Astrocyte (in vitro differentiated cells and primary cell): ENCODE measurements at regions not wholly inside any gene's neighbourhood (a gene's known extent, or its start where the extent isn't known, plus 50 kb on each side); places are given as distances from the start of the nearest gene placed in this dataset.

Source experiments
- DNase-seq: peaks from one replicate; pipeline ENCODE4 v3.0.0-alpha.2; 2010; ENCODE audit warnings: low read depth
- FAIRE-seq: peaks from 2 replicates; lab custom pipeline; 2011; peaks lifted over from hg19 to GRCh38; lab: Jason Lieb, UNC
- H2AFZ ChIP-seq: 2 replicates; pipeline ENCODE4 v1.6.0; 2012; ENCODE audit warnings: low read depth, low read length, inconsistent platforms
- H3K27ac ChIP-seq: 2 replicates; pipeline ENCODE4 v1.5.1; 2011; ENCODE audit warnings: low read depth, low read length, inconsistent platforms
- H3K27me3 ChIP-seq: 2 replicates; pipeline ENCODE4 v1.6.0; 2011; ENCODE audit warnings: low read length, inconsistent platforms; ENCODE audit not compliant: insufficient read depth
- H3K36me3 ChIP-seq: 2 replicates; pipeline ENCODE4 v1.5.1; 2011; ENCODE audit warnings: low read length, inconsistent platforms; ENCODE audit not compliant: insufficient read depth
- H3K4me1 ChIP-seq: 2 replicates; pipeline ENCODE4 v1.5.1; 2011; ENCODE audit warnings: low read length, inconsistent platforms; ENCODE audit not compliant: insufficient read depth
- H3K4me2 ChIP-seq: 2 replicates; pipeline ENCODE4 v1.6.0; 2012; ENCODE audit warnings: low read length, inconsistent platforms
- H3K4me3 ChIP-seq: 2 replicates; pipeline ENCODE4 v1.5.1; 2011; ENCODE audit warnings: low read depth, mild to moderate bottlenecking, low read length, inconsistent platforms; ENCODE audit not compliant: insufficient read depth
- H3K79me2 ChIP-seq: 2 replicates; pipeline ENCODE4 v1.6.0; 2012; ENCODE audit warnings: mild to moderate bottlenecking, low read length, inconsistent platforms; ENCODE audit not compliant: insufficient read depth
- H3K9ac ChIP-seq: 2 replicates; pipeline ENCODE4 v1.6.0; 2012; ENCODE audit warnings: mild to moderate bottlenecking, low read length, inconsistent platforms
- H3K9me3 ChIP-seq: 2 replicates; pipeline ENCODE4 v1.5.1; 2012; ENCODE audit warnings: low read depth, mild to moderate bottlenecking, low read length, inconsistent platforms; ENCODE audit not compliant: insufficient read depth
- H4K20me1 ChIP-seq: 2 replicates; pipeline ENCODE4 v1.6.0; 2012; ENCODE audit warnings: low read length, inconsistent platforms; ENCODE audit not compliant: insufficient read depth
- H3K27ac Mint-ChIP-seq: one replicate; pipeline ENCODE4 v1.8.0; 2021; ENCODE audit warnings: mild to moderate bottlenecking, mixed read lengths; ENCODE audit not compliant: unreplicated experiment
- H3K27me3 Mint-ChIP-seq: one replicate; pipeline ENCODE4 v1.8.0; 2021; ENCODE audit warnings: low read depth, mixed read lengths; ENCODE audit not compliant: unreplicated experiment
- H3K36me3 Mint-ChIP-seq: one replicate; pipeline ENCODE4 v1.8.0; 2021; ENCODE audit warnings: low read depth, mixed read lengths; ENCODE audit not compliant: unreplicated experiment
- H3K4me1 Mint-ChIP-seq: one replicate; pipeline ENCODE4 v1.8.0; 2021; ENCODE audit warnings: low read depth, mixed read lengths; ENCODE audit not compliant: unreplicated experiment
- H3K4me3 Mint-ChIP-seq: one replicate; pipeline ENCODE4 v1.8.0; 2021; ENCODE audit warnings: mild to moderate bottlenecking, moderate library complexity, mixed read lengths; ENCODE audit not compliant: unreplicated experiment
- H3K9me3 Mint-ChIP-seq: one replicate; pipeline ENCODE4 v1.8.0; 2021; ENCODE audit warnings: mild to moderate bottlenecking, mixed read lengths; ENCODE audit not compliant: unreplicated experiment
- CTCF ChIP-seq: IDR thresholded peaks from 2 replicates; pipeline ENCODE4 v1.5.1; 2011; ENCODE audit warnings: low read depth, mild to moderate bottlenecking, inconsistent platforms, low read length, moderate library complexity; ENCODE audit not compliant: insufficient read depth
- EZH2 ChIP-seq: IDR thresholded peaks from 2 replicates; pipeline ENCODE4 v1.6.1; 2012; ENCODE audit warnings: mild to moderate bottlenecking, low read length, inconsistent platforms; ENCODE audit not compliant: insufficient read depth

- H3K27me3 Mint-ChIP-seq, result peaks cover 15% of the 10 kb centered on the region
- Histone ChIP-seq H2AFZ (no peak overlapping the region), H4K20me1 (no peaks in the 10 kb centered on the region), H3K9me3 (no peaks in the 10 kb centered on the region), H3K9ac (no peak overlapping the region), H3K4me1 (no peaks in the 10 kb centered on the region), H3K27ac (no peak overlapping the region), H3K27me3 (peaks cover 2% of the 10 kb centered on the region), H3K79me2 (no peaks in the 10 kb centered on the region), H3K36me3 (no peaks in the 10 kb centered on the region), H3K4me3 (no peak overlapping the region), H3K4me2 (no peak overlapping the region)
- TF ChIP-seq EZH2 (no peak), CTCF (no peak)
- H3K4me3 Mint-ChIP-seq, result no peak overlapping the region
- no peak for FAIRE-seq
- no peak for DNase-seq
- H3K9me3 Mint-ChIP-seq, result no peaks in the 10 kb centered on the region
- no peak overlapping the region for H3K27ac Mint-ChIP-seq
- no peaks in the 10 kb centered on the region for H3K36me3 Mint-ChIP-seq
- no peaks in the 10 kb centered on the region for H3K4me1 Mint-ChIP-seq
These were observed 60.9 kb upstream of the HPCAL1 start for GRCh38 chr2:10241641-10242430.

GRCh38 chr2:10242451-10242850 lies 60.3 kb upstream of the HPCAL1 start:
- no peaks in the 10 kb centered on the region for H3K9me3 ChIP-seq
- peaks cover 13% of the 10 kb centered on the region for H3K27me3 Mint-ChIP-seq
- H3K27me3 ChIP-seq, result peaks cover 2% of the 10 kb centered on the region
- no peak overlapping the region for H3K27ac ChIP-seq
- FAIRE-seq (no peak), DNase-seq (no peak)
- no peaks in the 10 kb centered on the region for H3K79me2 ChIP-seq
- no peaks in the 10 kb centered on the region for H4K20me1 ChIP-seq
- H2AFZ ChIP-seq, result no peak overlapping the region
- no peak overlapping the region for H3K4me3 ChIP-seq
- no peak overlapping the region for H3K9ac ChIP-seq
- no peak for TF ChIP-seq CTCF
- no peak for TF ChIP-seq EZH2
- no peak overlapping the region for H3K4me2 ChIP-seq
- no peak overlapping the region for H3K4me3 Mint-ChIP-seq
- no peaks in the 10 kb centered on the region for H3K36me3 Mint-ChIP-seq
- no peaks in the 10 kb centered on the region for H3K9me3 Mint-ChIP-seq
- H3K36me3 ChIP-seq, result no peaks in the 10 kb centered on the region
- no peaks in the 10 kb centered on the region for H3K4me1 Mint-ChIP-seq
- no peak overlapping the region for H3K27ac Mint-ChIP-seq
- no peaks in the 10 kb centered on the region for H3K4me1 ChIP-seq
